GM06990 (cell line): ENCODE measurements at regions not wholly inside any gene's neighbourhood (a gene's known extent, or its start where the extent isn't known, plus 50 kb on each side); places are given as distances from the start of the nearest gene placed in this dataset.
"Not testable (repeated sequence)": the region's sequence is repeated elsewhere in the genome, so short reads cannot be mapped to it uniquely, and the experiment has no call there.

Experiments used
- DNase-seq: peaks from one replicate; pipeline ENCODE4 v3.0.0-alpha.2; 2011; ENCODE audit not compliant: insufficient read length; ENCODE audit errors: extremely low read depth
- H3K27me3 ChIP-seq: replicated peaks from 2 replicates; pipeline ENCODE4 v1.6.0; 2011; ENCODE audit warnings: low read length; ENCODE audit not compliant: control insufficient read depth, insufficient read depth
- H3K36me3 ChIP-seq: 2 replicates; pipeline ENCODE4 v1.5.1; 2011; ENCODE audit warnings: low read length; ENCODE audit not compliant: control insufficient read depth, insufficient read depth
- H3K4me3 ChIP-seq: replicated peaks from 2 replicates; pipeline ENCODE4 v1.5.1; 2011; ENCODE audit warnings: low read depth, mild to moderate bottlenecking, control low read depth, low read length
- CTCF ChIP-seq: IDR thresholded peaks from 2 replicates; pipeline ENCODE4 v1.5.1; 2011; ENCODE audit warnings: low read length, control low read depth, mild to moderate bottlenecking, inconsistent platforms; ENCODE audit not compliant: insufficient read depth, poor library complexity, severe bottlenecking

GRCh38 chr1:68918563-68918962, 421.7 kb upstream of the DEPDC1 start:
- no peak for DNase-seq
- H3K4me3 ChIP-seq: no peak overlapping the region
- TF ChIP-seq CTCF: no peak
- H3K27me3 ChIP-seq: no peaks in the 10 kb centered on the region
- no peaks in the 10 kb centered on the region for H3K36me3 ChIP-seq

DNA sequence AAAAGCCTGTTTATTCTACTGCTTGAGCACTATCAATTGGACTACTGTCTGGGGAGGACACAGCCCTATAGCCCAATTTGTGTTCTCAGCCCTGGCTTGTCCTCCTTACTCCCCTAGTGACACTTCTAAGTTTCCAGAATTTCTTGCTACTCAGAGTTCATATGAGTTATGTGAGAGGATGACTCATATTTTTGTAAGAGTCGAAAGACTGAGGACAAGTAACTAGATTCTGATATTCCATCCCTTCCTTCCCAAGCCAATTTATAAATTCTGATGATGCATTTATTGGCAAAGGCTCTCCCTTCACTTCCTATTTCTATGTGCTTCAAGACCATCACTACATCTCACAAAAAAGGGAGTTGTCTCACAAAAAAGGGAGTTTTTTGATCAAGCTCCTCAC, 422.2 kb upstream of the DEPDC1 start:
- Histone ChIP-seq H3K36me3 (no peaks in the 10 kb centered on the region), H3K27me3 (no peaks in the 10 kb centered on the region), H3K4me3 (no peak overlapping the region)
- TF ChIP-seq CTCF: no peak
- DNase-seq: no peak

DNA sequence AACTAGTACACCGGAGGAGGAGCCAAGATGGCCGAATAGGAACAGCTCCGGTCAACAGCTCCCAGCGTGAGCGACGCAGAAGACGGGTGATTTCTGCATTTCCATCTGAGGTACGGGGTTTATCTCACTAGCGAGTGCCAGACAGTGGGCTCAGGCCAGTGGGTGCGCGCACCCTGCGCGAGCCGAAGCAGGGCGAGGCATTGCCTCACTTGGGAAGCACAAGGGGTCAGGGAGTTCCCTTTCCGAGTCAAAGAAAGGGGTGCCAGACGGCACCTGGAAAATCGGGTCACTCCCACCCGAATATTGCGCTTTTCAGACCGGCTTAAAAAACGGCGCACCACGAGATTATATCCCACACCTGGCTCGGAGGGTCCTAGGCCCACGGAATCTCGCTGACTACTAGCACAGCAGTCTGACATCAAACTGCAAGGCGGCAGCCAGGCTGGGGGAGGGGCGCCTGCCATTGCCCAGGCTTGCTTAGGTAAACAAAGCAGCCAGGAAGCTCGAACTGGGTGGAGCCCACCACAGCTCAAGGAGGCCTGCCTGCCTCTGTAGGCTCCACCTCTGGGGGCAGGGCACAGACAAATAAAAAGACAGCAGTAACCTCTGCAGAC, 426.7 kb upstream of the DEPDC1 start:
- DNase-seq, H3K27me3 ChIP-seq, H3K36me3 ChIP-seq, H3K4me3 ChIP-seq: not testable (repeated sequence)

DNA sequence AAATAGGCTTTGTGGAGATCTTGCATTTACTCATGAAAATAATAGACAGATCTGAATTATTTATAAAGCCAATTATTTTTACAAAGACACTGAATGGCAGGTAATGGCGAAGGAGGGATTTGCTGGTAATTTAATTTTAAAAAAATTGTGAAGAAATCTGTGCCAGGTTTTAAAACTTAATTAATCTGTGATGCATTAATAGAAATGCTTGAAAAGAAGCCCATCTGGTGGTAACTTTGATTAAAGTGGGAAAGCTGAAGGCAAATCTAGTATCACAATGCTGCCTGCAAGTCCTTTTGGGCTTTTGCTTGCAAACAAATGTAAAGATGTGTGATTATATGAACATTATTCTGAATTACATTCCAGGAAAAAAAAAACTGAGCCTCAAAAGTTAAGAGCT, 433.2 kb upstream of the DEPDC1 start:
- Histone ChIP-seq H3K36me3 (no peaks in the 10 kb centered on the region), H3K27me3 (no peaks in the 10 kb centered on the region), H3K4me3 (no peak overlapping the region)
- no peak for DNase-seq
- TF ChIP-seq CTCF: no peak

DNA sequence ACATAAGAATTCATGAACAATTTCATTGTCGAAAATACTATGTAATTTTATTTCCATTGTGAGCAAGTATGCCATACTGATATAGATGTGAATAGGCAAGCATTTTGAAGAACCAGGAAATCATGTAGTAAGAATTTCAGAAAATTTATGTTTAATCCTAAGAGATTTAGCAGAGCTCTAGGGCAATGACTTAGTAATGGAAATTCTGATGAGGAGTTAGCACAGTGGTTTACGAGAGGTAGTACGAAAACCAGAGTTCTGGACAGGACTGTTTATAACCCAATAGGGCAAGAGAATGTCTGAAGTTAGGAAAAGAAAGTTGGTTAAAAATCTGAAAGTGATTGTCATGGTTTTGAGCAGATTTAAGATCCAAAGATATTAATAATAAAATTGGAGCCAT, 439.6 kb upstream of the DEPDC1 start:
- TF ChIP-seq CTCF: no peak
- Histone ChIP-seq H3K36me3 (no peaks in the 10 kb centered on the region), H3K27me3 (no peaks in the 10 kb centered on the region), H3K4me3 (no peak overlapping the region)
- no peak for DNase-seq

GRCh38 chr1:68938051-68938666, 441.3 kb upstream of the DEPDC1 start:
- no peak for TF ChIP-seq CTCF
- DNase-seq: no peak
- no peaks in the 10 kb centered on the region for H3K27me3 ChIP-seq
- H3K4me3 ChIP-seq: no peak overlapping the region
- no peaks in the 10 kb centered on the region for H3K36me3 ChIP-seq
